Urothelium cell line (cell line): ENCODE measurements at regions not wholly inside any gene's neighbourhood (a gene's known extent, or its start where the extent isn't known, plus 50 kb on each side); places are given as distances from the start of the nearest gene placed in this dataset.

Experiments
- DNase-seq: peaks from one replicate; pipeline ENCODE4 v3.0.0; 2011; ENCODE audit warnings: low spot score, mixed read lengths
- FAIRE-seq: peaks from 2 replicates; lab custom pipeline; 2011; peaks lifted over from hg19 to GRCh38; lab: Jason Lieb, UNC

DNA sequence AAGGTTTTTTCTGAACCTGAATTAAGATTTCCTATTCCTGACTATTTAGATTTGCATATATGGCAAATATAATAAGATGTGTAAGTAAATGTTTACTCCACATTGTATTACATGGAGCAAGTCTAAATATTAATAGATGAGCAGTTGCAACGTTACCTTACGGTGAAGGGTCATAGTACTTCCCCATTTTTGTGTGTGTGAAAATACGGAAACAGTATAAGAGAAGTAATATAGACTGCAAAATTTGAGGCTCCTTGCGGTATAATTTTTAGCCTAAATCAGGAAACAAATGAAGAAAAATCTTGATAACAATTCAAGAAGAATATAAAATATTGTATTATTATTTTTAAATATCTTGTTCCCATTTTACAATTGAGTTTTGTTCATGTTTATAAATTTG lies 434.2 kb downstream of the GRB14 start:
- no peak for DNase-seq
- FAIRE-seq: no peak

DNA sequence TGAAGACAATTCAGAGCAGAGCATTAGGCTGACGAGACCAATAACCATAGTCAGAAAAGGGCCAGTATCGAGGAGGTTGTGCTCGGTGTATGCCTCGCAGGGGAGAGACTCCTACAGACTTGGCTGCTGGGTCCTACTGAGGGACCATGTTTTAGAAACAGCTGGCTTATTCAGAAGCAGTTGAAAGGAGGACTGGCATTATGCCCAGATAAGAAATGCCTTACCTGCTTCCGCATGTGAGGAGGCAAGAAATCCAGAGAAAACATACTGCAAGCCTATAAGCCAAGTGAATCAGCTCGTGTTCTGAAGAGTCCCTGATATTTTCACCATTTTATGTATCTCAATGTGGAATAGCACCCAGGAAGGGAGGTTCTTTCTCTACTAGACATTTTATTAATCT lies 434.7 kb downstream of the GRB14 start:
- no peak for DNase-seq
- FAIRE-seq: no peak

DNA sequence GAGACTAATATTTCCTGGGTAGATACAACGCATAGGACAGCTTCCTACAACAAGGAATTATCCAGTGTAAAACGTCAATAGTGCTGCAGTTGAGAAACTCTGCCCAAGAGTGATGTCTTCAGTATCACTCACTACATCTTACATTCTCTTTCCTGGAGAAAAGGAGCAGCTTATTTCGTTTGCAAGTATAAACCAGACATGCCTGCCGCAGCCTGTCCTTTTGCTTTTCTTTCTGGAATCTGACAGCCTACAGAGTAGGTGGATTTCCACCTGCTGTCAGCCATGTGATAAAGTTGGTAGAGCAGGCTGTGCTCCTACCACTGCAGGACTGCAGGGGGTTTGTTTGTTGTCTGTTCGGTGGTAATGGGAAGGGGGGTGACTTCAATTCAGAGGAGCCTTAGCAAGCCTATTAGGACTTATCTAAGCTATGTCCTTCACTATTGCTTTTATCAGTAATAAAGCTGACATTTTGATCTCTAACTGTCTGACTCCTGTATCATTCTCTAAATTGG lies 439.1 kb downstream of the GRB14 start:
- no peak for DNase-seq
- no peak for FAIRE-seq

DNA sequence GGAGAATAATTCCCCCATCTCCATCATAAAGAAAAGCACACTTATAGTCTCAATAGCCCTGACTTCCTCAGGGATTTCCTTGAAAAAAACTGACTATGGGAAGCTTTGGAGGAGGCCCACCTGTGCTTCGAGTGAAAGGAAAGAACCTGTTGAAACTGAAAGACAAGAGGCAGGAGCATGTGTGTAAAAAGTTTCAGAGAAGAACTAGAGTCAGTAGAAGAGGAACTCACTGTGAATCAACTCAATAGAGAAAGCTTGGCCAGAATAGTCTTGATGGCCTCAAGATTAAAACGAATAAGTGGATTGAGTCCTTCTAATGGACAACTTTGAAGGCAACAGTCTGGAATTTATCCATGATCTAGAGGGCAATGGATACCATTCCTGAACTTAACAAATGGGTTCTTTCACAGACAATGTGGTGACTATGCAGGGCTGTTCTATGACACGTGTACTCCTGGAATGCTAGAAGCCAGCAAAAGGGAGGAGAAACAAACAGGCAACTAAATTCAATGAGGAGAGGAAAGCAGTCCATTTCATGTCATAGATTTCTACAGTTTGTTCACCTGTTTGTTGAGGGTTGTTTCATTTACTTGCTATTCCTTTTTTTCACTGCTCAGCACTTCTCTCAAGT lies 442.3 kb downstream of the GRB14 start:
- DNase-seq (no peak), FAIRE-seq (no peak)

DNA sequence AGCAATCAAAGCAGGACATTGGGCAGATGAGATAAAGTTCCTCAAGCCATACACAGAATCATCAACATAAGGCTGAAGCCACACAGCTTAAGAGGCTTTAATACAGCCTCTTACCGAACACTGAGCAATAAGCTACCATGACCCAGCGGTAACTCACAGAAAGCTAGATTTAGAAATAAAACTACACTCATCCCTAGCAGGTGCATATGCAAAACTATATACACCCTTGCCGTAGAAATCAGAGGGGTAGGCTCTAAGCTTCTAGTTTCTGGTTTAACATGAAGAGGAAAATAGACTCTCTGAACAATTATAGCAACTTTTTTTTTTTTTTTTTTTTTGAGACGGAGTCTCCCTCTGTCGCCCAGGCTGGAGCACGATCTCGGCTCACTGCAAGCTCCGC lies 428.8 kb upstream of the FIGN start:
- no peak for DNase-seq
- no peak for FAIRE-seq

DNA sequence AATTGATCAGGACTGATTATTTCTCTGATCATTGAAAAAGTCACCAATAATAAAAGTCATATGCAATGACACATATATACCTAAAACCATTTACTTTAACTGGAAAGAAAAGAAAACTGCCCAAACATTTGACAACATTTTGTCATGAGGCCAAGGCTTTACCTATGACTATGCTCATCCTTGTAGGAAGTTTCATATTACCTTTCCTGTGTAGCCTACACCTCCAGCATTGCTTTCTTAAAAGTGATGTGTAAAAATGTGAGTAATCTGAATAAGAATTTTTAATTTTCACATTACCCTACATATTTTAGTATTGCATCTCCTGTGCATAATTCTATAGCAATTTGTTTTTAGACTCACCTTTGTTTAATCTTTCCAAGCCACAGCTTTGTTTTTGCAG lies 419.8 kb upstream of the FIGN start:
- no peak for FAIRE-seq

DNA sequence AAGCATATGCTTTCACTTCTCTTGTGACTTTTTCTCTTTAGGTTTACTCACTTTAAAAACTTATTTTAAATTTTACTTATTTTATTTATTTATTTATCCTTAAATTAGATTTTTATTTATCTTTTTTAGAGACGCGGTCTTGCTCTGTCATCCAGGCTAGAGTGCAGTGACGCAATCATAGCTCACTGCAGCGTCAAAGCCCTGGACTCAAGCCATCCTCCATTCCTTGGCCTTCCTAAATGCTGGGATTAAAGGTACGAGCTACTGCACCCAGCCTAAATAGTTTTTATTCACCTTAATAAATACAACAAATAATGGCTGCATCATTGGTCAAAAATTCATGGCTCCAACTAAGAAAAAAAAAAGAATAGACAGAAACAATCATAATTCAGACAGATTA lies 415.7 kb upstream of the FIGN start:
- DNase-seq (no peak), FAIRE-seq (no peak)

More for the DNA sequence above, 419.8 kb upstream of the FIGN start:
- DNase-seq: no peak

DNA sequence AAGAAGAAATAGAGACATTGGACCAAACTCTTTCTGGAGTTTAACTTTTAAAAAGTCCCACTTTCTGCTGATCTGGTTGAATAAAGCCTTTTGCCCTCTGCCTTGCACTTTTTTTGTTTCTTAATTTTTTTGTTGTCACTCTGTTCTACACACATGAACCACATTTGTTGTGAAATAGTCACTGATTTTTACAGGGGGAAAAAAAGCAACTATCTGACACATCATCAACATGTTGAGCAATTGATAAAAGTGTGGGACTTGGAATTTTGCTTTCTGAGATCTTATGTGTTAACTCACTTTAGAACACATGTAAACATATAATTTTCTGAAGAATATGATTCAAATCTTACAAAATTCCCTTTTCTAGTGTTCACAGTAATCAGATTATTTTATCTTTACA lies 414.8 kb upstream of the FIGN start:
- DNase-seq: no peak
- no peak for FAIRE-seq

DNA sequence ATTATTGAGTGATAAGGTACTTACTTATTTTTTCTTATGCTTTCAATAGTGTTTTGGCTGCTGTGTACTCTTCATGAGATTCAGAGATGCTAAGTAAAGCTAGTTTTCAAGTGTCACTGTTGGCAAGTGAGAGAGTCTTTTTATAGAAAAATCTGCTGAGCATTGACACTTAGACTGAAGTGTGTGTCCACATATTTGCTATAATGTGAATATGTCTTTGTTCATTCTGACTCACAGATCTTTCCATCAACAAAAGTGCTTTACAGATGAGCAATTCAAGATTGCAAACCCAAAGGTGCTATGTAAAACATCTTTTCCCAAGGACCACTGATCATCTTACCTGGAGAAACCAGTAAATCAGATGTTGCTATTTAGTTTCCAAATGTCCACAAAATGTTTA lies 410.6 kb upstream of the FIGN start:
- DNase-seq: no peak
- no peak for FAIRE-seq

DNA sequence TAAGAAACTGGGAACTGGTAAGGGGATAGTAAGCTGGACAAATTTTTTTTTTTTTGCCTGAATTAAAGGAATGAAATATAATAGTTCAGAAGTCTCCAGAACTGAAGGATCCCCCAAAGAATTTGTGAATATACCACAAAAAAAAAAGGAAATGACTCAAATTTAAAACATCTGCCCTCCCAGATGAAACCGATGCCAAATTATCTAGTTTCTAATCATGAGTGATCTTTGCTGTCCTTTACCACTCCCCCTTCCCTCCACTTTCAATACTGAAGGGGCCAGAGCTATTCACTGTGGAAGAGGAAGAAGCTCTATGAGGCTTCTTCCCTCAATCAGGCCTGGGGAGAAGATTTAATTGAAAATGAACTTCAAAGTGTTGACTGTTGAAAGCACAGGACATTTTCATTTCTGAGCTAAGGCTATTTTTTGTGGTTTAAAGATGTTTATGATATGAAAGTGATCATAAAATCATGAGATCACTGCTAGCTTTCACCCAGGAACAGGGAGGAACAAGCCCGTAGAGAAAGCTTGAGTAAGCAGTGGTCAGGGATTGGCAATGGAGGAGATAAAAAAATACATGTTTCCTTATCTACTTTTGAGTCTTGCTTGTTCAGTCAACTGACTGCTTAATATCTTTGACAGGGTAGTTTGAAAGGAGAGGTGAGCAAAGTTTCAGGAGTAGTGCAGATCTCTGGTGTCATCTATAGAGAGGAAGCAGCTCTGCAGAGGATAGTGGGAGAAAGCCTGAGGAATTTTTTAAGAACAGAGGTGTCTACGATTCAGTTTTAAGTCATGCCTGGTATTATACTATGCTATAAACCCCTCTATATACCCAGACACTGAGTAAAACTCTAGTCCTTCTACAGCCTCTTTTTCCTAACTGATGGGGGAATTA lies 409.5 kb upstream of the FIGN start:
- FAIRE-seq (no peak), DNase-seq (no peak)

DNA sequence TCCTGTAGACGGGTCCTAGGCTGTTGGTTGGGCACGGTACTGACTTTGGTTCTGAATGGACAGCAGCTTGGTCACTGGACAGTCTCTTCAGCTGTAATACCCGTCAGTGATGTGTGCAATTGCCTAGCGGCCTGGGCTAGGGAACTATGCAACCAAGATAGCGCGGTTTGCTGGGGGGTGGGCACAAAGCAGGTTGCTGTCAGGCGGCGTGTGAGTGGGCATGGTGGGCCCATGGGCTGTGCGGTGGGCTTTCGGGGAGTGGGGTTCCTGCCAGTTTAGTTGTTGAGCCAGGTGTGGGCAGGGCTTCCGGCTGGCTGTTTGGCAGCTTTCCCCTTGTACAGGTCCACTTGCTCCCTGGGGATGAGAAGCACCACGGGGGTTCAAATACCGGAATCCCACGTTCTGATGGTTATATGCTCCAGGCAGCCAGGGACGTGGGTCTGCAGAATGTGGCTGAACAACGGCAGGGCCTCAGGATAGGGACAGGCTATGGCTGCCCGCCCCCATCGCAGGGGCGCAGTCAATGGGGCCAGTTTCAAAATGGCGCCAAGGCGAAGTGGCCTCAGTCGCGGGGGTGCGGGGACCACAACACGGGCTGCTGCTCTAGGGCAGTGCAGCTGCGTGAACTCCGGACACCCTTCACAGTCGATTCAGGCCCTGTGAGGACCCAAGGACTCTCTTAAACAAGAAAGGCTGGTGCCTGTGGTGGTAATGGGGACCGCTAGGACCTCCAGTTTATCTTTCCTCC lies 407.5 kb upstream of the FIGN start:
- FAIRE-seq (no peak), DNase-seq (no peak)

DNA sequence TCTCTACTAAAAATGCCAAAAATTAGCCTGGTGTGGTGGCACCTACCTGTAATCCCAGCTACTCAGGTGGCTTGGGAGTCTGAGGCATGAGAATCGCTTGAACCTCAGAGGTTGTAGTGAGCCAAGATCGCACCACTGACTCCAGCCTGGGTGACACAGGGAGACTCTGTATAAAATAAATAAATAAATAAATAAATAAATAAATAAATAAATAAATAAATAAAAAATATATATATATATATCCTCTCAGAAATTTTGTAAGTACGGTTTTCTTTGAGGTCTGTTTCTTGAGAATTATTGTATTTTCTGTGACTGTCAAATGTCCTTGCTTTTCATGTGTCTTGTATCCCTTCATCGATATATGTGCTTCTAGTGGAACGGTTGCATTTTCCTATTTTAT lies 406.9 kb upstream of the FIGN start:
- DNase-seq (no peak), FAIRE-seq (no peak)

DNA sequence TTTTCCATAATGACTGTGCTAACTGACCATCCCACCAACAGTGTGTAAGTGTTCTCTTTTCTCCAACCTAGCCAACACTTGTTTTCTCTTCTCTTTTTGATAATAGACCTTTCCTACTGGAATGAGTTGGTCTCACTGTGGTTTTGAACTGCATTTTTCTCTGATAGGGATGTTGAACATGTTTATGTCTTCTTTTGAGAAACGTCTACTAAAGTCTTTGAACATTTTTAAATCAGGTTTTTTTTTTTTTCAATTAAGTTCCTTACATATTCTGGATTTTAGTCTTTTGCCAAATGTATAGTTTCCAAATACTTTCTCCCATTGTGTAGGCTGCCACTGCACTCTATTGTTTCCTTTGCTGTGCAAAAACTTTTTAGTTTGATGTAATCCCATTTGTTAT lies 405.5 kb upstream of the FIGN start:
- DNase-seq (no peak), FAIRE-seq (no peak)

DNA sequence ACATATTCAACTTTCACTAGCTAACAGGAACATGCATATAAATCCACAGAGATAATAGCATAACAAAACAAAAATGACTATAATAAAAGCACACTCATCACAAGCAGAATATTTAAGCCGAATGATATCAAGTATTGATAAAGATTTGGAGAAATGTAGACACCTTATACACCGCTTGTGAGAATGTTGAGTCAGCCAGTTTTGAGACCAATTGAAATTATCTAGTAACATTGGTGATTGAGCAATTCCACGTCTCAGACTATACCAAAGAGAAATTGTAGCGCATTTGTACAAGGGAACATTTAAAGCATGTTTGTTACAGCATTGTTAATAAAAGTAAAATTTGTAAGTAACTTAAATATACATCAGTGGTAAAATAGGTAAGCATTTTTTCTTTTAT lies 402.9 kb upstream of the FIGN start:
- DNase-seq: no peak
- FAIRE-seq: no peak

DNA sequence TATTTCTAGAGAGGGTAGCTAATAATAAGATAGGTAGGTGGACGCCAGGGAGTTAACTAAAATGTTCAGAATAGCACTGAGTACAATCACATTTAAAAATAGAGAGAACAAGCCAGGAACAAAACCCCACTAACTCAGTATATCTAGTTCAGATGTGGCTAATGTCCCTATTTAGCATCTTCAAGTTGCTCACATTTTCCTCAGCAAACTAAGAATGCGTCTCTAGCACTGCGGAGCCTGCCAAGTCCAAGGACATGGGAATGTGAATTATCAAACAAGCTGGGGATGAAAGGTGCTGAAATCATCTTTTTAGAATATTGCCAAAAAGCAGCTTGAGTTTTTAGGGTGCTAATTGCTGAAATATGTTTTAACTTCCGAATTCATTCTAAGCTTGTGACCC lies 398.5 kb upstream of the FIGN start:
- DNase-seq (no peak), FAIRE-seq (no peak)

DNA sequence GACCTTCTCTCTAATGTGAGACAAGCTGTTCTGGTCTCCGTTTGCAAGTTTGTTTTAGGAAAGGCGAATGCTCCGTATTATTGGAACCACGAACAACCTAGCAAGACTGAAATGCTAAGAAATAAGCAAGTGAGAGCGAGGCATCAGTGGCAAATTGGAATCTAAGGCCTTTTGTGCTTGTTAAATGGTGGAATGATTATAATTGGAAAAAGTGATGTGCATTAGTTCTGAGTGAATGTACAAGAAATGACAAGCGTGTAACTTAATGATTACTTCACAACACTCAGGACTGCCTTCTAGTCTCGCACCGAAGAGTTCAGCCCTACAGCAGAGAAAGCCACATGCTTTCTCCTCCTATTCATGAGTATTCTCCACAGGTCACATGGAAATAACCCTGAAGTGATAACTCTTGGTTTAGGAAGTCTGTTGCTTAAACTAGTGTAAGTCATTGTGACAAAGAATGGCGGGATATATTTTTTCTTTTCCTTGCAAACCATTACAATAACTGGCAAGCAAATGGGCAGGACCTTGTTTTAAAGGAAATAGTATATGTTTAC lies 392.2 kb upstream of the FIGN start:
- FAIRE-seq (no peak), DNase-seq (no peak)

DNA sequence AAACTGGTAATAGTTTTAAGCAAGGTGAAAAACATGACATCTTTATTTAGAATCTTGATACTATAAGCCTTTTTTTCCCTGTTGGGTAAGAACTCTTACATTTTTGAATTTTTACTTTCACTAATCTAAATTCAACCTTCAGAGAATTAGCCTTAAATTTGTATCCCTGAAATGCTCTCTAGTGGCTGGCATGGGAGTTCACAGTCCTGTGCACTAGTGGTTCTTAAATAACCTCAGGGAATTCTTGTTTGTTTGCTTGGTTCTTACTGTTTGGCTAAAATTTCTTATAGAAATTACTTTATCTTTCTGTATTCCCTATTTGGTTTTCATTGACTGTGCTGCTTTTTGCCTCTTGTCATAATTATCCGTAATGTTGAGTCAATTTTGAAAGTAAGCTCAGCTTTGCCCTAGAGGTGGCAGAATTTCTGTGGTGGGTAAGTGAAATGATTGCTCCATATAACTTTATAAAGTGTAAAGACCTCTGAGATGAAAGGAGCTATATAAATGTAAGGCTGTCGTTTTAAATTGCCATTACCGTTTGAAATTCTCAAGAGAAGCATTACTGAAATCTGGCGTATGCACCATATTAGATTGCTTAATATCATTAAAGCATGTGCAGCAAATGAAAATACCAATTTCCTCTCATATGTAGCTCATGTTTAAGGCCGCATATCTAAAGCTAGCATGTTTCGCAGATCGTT lies 391.3 kb upstream of the FIGN start:
- DNase-seq (no peak), FAIRE-seq (no peak)

DNA sequence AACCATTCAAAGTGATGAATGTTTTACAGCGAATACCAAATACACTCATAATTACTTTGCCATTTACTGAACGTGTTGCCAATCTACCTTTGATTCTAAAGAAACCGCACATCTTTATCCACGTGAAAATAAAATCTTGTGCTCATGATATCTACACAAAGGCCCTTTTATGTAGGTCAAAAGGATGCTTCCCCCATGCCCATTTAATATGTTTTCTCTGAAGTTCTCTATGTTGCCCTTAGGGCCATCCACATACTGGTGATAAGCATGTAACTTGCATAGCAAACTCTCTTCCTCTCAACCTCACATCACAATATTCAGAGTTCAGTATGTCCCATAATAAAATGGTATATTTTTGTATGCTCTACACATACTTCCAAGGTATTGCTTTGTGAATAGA lies 380.0 kb upstream of the FIGN start:
- FAIRE-seq: no peak

DNA sequence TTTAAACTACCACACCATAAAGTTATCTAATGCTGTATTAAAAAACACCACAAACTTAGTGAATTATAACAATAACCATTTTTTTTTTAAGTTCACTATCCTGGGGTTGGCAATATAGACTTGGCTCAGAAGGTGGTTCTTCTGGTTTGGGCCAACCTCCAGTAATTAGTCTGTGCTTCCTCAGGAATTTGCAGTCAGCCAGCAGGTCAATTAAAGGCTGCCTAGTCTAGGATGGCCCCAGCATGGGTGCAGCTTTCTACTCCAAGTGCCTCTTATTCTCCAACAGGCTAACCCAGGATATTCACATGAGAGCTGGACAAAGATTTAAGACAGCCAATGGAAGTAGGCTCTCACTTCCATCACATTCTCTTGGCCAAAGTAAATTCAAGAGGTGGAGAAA lies 379.1 kb upstream of the FIGN start:
- FAIRE-seq (no peak), DNase-seq (no peak)

More for the DNA sequence above, 380.0 kb upstream of the FIGN start:
- no peak for DNase-seq

DNA sequence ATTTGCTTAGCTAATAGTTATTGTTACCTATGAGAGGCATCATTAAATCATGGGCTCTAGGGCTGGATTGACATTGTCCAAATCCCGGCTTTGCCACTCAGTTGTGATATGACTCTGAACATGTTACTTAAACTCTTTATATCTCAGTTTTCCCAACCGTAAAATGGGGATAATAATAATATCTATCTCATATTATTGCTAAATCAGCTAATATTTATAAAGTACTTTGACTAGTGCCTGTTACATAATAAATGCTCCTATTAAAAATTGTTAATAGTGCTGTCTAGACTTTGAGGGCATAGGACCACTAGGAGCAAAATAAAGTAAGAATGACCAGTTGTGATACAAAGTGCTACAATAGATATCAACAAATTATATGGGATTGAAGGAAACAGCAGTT lies 376.3 kb upstream of the FIGN start:
- DNase-seq (no peak), FAIRE-seq (no peak)

DNA sequence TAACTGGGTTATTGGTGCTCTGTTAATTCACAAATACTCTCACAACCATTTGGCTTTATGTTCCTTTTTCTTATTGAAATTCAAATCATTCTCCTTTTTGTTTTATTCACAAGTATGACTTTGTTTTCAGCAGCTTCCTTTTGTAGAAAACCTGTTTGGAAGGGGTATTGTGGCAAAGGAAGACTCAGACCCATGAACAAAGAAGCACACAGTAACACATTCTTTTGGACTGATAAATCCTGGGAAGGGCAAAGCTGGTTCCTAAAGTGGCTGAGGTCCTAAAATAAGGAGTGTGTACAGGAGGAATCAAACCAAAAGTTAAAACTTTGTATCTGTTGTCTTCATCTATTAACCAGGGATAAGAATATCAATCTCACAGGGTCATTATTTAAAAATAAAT lies 374.7 kb upstream of the FIGN start:
- DNase-seq: no peak
- no peak for FAIRE-seq
